ENCODE measurements at regions not wholly inside any gene's neighbourhood (a gene's known extent, or its start where the extent isn't known, plus 50 kb on each side); places are given as distances from the start of the nearest gene placed in this dataset.

DNA sequence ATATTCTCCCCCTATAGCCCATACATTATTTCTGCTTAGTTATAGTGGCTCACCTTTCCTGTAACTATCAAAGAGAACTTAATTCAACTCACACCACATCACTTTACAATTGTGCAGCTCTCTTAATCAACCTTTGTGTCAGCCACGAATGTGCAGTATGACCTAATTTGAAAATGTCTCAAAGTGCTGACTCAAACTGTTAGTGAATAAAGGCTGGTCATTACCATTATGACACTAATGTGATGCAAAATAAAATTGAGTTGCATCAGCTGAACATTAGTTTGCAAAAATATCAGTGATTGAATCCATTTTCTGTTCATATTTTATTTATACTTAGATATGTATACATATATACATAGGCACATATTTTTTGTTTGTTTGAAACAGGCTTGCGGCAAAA is 251.8 kb downstream of the MEIS1 start:
- TF ChIP-seq, protein P1, sequence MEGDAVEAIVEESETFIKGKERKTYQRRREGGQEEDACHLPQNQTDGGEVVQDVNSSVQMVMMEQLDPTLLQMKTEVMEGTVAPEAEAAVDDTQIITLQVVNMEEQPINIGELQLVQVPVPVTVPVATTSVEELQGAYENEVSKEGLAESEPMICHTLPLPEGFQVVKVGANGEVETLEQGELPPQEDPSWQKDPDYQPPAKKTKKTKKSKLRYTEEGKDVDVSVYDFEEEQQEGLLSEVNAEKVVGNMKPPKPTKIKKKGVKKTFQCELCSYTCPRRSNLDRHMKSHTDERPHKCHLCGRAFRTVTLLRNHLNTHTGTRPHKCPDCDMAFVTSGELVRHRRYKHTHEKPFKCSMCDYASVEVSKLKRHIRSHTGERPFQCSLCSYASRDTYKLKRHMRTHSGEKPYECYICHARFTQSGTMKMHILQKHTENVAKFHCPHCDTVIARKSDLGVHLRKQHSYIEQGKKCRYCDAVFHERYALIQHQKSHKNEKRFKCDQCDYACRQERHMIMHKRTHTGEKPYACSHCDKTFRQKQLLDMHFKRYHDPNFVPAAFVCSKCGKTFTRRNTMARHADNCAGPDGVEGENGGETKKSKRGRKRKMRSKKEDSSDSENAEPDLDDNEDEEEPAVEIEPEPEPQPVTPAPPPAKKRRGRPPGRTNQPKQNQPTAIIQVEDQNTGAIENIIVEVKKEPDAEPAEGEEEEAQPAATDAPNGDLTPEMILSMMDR (IDR thresholded peaks at IDR 0.05), result no peak
- TF ChIP-seq POLR2A (IDR thresholded peaks at IDR 0.05), result no peak

Measured in esophagus squamous epithelium (tissue), 4 donors.